Mucosa of descending colon (tissue), 3 donors: ENCODE measurements at regions not wholly inside any gene's neighbourhood (a gene's known extent, or its start where the extent isn't known, plus 50 kb on each side); places are given as distances from the start of the nearest gene placed in this dataset.

Experiments used
- ATAC-seq: fragments of 200-7000 bp; cut with Tn5 transposase; one replicate; pipeline ENCODE4 v1.9.1; 2020; ENCODE audit warnings: mild to moderate bottlenecking, moderate library complexity
- DNase-seq, 3 donors: peaks; one replicate each; pipeline ENCODE4 v3.0.0-alpha.2; 2020
- H3K36me3 ChIP-seq: fragments of 200-600 bp; one replicate; pipeline ENCODE4 v1.8.0; 2021; ENCODE audit warnings: low read depth, mild to moderate bottlenecking
- H3K4me1 ChIP-seq: fragments of 200-600 bp; one replicate; pipeline ENCODE4 v1.8.0; 2021; ENCODE audit warnings: low read depth, mild to moderate bottlenecking
- H3K4me3 ChIP-seq: fragments of 200-600 bp; one replicate; pipeline ENCODE4 v1.8.0; 2021; ENCODE audit warnings: mild to moderate bottlenecking
- H3K9me3 ChIP-seq: fragments of 200-600 bp; one replicate; pipeline ENCODE4 v1.8.0; 2021; ENCODE audit warnings: mild to moderate bottlenecking
- CTCF ChIP-seq: fragments of 200-600 bp; IDR thresholded peaks from one replicate; pipeline ENCODE4 v1.8.0; 2022; ENCODE audit warnings: antibody characterized with exemption, mild to moderate bottlenecking
- intact Hi-C, 2 donors: fragments of 100-400 bp; cut with DNase I in 1 of 2; cut with micrococcal nuclease in 1 of 2; formaldehyde crosslinking; loops; one replicate each; pipeline versions ENCODE4 v1.11.0 to v1.11.1; 2022; cut with DNase I, micrococcal nuclease
- donor health status: DM: no; HTN: no; CAD: no; lungs with moderate emphysema.
- donor health status: DM: no; HTN: no; CAD: no.
- donor health status: DM: no; HTN: yes; CAD: no.

- no peak overlapping the region for H3K4me3 ChIP-seq
- ATAC-seq: no peak
- peaks cover 19% of the 10 kb centered on the region for H3K9me3 ChIP-seq
- TF ChIP-seq CTCF: no peak
- intact Hi-C loops: no loop called here
- H3K36me3 ChIP-seq: no peaks in the 10 kb centered on the region
- H3K4me1 ChIP-seq: no peaks in the 10 kb centered on the region
- no peak for DNase-seq
Observed at GRCh38 chr2:17996978-17997377, 118.5 kb downstream of the KCNS3 start.

GRCh38 chr2:17995593-17995992 lies 117.1 kb downstream of the KCNS3 start:
- no peaks in the 10 kb centered on the region for H3K36me3 ChIP-seq
- H3K4me1 ChIP-seq: no peaks in the 10 kb centered on the region
- DNase-seq: no peak
- intact Hi-C loops: no loop called here
- peaks cover 16% of the 10 kb centered on the region for H3K9me3 ChIP-seq
- no peak for TF ChIP-seq CTCF
- no peak overlapping the region for H3K4me3 ChIP-seq
- ATAC-seq: no peak
